ENCODE measurements at regions not wholly inside any gene's neighbourhood (a gene's known extent, or its start where the extent isn't known, plus 50 kb on each side); places are given as distances from the start of the nearest gene placed in this dataset.
A peak's percentile ranks its signal among the peaks of the same experiment; 100 is the strongest.

DNA sequence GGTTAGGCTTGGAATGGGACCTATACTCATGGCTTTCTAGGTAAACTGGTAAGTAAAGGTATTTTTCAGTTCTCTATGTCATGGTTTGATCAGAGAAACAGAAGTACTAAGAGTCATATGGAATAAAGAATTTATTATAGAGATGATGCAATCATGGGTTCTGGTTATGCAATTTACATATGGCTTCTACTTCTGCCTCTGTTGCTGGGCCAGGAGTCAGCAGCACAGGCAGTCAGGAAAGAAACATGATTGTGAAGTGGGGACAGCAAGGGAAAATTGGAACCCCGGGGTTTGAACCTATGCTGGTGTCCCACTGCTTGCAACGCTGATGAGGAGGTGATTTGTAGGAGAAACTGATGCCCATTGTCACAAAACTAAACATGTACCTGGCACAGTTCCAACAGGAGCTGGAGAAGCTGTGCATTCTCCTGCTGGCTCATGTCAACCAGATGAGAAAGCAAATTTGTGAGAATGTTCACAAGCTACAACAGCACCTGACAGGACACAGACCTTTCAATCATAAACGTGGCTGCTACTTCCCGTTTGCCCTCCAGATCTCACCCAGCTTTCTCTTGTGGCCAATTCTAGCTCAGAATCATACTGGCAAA, 887.1 kb downstream of the TFAP2A start:
- no peak for FAIRE-seq
- 2% methylated on average over 4 of the region's 4 CpGs for WGBS (ENCODE audit: low lambda C conversion rate)
- intact Hi-C loops (cut with micrococcal nuclease; ENCODE audit: unreplicated experiment) = no loop called here

DNA sequence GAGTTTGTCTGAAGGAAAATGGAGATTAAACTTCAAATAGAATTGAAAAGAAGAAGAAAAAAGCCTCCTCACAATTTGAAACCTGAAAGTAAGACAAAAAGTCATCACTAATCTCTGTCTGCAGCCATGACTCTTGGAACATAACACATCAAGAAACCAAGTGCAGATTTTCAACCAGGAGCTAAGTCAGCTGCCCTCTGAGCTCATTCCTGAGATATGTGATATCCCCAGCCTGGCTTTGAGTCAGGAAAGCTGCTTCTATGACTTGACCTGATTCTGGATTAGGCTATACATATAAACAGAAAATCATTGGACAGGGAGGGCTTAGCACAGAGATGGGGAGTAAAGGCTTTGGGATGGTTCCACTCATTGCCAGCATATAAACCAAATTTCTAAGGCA, 891.4 kb downstream of the TFAP2A start:
- BruUV-seq (replicated peaks) = no TSS peak
- no peak for FAIRE-seq
- H3K79me2 ChIP-seq (ENCODE audit: insufficient read depth, low read length) = no peaks in the 10 kb centered on the region
- no peaks in the 10 kb centered on the region for H3K36me3 ChIP-seq (replicated peaks in 1 of 2; ENCODE audit: control insufficient read depth in 1 of 2, insufficient read depth in 2 of 2, low read length in 2 of 2)
- peaks cover 11% of the 10 kb centered on the region; the same call in 1 of the 2 replicates for H3K9me3 ChIP-seq (ENCODE audit: low read length)
- DNase-seq (ENCODE audit: low spot score) = no peak
- H3K4me1 ChIP-seq (ENCODE audit: insufficient read depth, low read length) = no peaks in the 10 kb centered on the region
- no peak overlapping the region for H3K4me3 ChIP-seq (replicated peaks in 1 of 3; ENCODE audit: insufficient read depth in 1 of 3, low read depth in 2 of 3, low read length in 3 of 3)
- no peak overlapping the region for H2AFZ ChIP-seq (ENCODE audit: low read length)
- no peak overlapping the region for H3K9ac ChIP-seq (ENCODE audit: insufficient read depth, low read depth, low read length)
- no peak overlapping the region for H3K27ac ChIP-seq (ENCODE audit: extremely low read length, insufficient read depth, low read length)
- in situ Hi-C loops (cut with HindIII; ENCODE audit: extremely low pct_ligation_motif_present, low pct_unique_long_range_greater_than_20kb) = no loop called here
- POLR2A ChIA-PET = no interaction called here
- no peak for ATAC-seq
- CTCF ChIA-PET (ENCODE audit: low intra/inter-chr PET ratio, low total read pairs) = no interaction called here
- H4K20me1 ChIP-seq (ENCODE audit: insufficient read depth, low read length) = no peaks in the 10 kb centered on the region
- no peak overlapping the region for H3K4me2 ChIP-seq (ENCODE audit: low read depth, low read length)
- intact Hi-C loops (cut with micrococcal nuclease; ENCODE audit: unreplicated experiment) = no loop called here
- no peaks in the 10 kb centered on the region for H3K27me3 ChIP-seq (ENCODE audit: control insufficient read depth in 1 of 2, insufficient read depth in 2 of 2, low read length in 2 of 2)
- TF ChIP-seq, protein P1, sequence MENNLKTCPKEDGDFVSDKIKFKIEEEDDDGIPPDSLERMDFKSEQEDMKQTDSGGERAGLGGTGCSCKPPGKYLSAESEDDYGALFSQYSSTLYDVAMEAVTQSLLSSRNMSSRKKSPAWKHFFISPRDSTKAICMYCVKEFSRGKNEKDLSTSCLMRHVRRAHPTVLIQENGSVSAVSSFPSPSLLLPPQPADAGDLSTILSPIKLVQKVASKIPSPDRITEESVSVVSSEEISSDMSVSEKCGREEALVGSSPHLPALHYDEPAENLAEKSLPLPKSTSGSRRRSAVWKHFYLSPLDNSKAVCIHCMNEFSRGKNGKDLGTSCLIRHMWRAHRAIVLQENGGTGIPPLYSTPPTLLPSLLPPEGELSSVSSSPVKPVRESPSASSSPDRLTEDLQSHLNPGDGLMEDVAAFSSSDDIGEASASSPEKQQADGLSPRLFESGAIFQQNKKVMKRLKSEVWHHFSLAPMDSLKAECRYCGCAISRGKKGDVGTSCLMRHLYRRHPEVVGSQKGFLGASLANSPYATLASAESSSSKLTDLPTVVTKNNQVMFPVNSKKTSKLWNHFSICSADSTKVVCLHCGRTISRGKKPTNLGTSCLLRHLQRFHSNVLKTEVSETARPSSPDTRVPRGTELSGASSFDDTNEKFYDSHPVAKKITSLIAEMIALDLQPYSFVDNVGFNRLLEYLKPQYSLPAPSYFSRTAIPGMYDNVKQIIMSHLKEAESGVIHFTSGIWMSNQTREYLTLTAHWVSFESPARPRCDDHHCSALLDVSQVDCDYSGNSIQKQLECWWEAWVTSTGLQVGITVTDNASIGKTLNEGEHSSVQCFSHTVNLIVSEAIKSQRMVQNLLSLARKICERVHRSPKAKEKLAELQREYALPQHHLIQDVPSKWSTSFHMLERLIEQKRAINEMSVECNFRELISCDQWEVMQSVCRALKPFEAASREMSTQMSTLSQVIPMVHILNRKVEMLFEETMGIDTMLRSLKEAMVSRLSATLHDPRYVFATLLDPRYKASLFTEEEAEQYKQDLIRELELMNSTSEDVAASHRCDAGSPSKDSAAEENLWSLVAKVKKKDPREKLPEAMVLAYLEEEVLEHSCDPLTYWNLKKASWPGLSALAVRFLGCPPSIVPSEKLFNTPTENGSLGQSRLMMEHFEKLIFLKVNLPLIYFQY (CRISPR knock-in tag; IDR thresholded peaks at IDR 0.05; ENCODE audit: borderline replicate concordance) = no peak
- no peak for TF ChIP-seq TRIM24 (CRISPR knock-in tag; IDR thresholded peaks at IDR 0.05)
- no peak for TF ChIP-seq KDM4B (CRISPR knock-in tag; IDR thresholded peaks at IDR 0.05)
- TF ChIP-seq, protein P2, sequence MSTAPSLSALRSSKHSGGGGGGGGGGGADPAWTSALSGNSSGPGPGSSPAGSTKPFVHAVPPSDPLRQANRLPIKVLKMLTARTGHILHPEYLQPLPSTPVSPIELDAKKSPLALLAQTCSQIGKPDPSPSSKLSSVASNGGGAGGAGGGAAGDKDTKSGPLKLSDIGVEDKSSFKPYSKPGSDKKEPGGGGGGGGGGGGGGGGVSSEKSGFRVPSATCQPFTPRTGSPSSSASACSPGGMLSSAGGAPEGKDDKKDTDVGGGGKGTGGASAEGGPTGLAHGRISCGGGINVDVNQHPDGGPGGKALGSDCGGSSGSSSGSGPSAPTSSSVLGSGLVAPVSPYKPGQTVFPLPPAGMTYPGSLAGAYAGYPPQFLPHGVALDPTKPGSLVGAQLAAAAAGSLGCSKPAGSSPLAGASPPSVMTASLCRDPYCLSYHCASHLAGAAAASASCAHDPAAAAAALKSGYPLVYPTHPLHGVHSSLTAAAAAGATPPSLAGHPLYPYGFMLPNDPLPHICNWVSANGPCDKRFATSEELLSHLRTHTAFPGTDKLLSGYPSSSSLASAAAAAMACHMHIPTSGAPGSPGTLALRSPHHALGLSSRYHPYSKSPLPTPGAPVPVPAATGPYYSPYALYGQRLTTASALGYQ (CRISPR knock-in tag; IDR thresholded peaks at IDR 0.05) = no peak
- TF ChIP-seq MIXL1 (CRISPR knock-in tag; IDR thresholded peaks at IDR 0.05) = no peak
- TF ChIP-seq KLF9 (CRISPR knock-in tag; IDR thresholded peaks at IDR 0.05; ENCODE audit: low read depth) = no peak
- TF ChIP-seq, protein P3, sequence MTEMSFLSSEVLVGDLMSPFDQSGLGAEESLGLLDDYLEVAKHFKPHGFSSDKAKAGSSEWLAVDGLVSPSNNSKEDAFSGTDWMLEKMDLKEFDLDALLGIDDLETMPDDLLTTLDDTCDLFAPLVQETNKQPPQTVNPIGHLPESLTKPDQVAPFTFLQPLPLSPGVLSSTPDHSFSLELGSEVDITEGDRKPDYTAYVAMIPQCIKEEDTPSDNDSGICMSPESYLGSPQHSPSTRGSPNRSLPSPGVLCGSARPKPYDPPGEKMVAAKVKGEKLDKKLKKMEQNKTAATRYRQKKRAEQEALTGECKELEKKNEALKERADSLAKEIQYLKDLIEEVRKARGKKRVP (CRISPR knock-in tag; IDR thresholded peaks at IDR 0.05) = no peak

More for the DNA sequence above, 887.1 kb downstream of the TFAP2A start:
- H4K20me1 ChIP-seq (ENCODE audit: insufficient read depth, low read length) = no peaks in the 10 kb centered on the region
- no peaks in the 10 kb centered on the region for H3K4me1 ChIP-seq (ENCODE audit: insufficient read depth, low read length)
- no peak overlapping the region for H3K4me3 ChIP-seq (replicated peaks in 1 of 3; ENCODE audit: insufficient read depth in 1 of 3, low read depth in 2 of 3, low read length in 3 of 3)
- BruUV-seq (replicated peaks) = no TSS peak
- peaks cover 17% of the 10 kb centered on the region; the same call in 1 of the 2 replicates for H3K9me3 ChIP-seq (ENCODE audit: low read length)
- H2AFZ ChIP-seq (ENCODE audit: low read length) = no peak overlapping the region
- no peak overlapping the region for H3K4me2 ChIP-seq (ENCODE audit: low read depth, low read length)
- POLR2A ChIA-PET = no interaction called here
- no peak overlapping the region for H3K27ac ChIP-seq (ENCODE audit: extremely low read length, insufficient read depth, low read length)
- TF ChIP-seq ATF7 (IDR thresholded peaks at IDR 0.05) (peak; percentile 71), ATF7 (CRISPR knock-in tag; IDR thresholded peaks at IDR 0.05) (no peak), CEBPG (CRISPR knock-in tag; IDR thresholded peaks at IDR 0.05) (peak; percentile 43; the same call in 1 of the 2 replicates), MIER3 (CRISPR knock-in tag; IDR thresholded peaks at IDR 0.05; ENCODE audit: borderline replicate concordance) (no peak), CEBPB (IDR thresholded peaks at IDR 0.05; ENCODE audit: borderline replicate concordance, low read depth, low read length) (peak; percentile 83)
- TF ChIP-seq, protein P3 (CRISPR knock-in tag; IDR thresholded peaks at IDR 0.05) = peak in 1 of 2 experiments; percentile 55; a peak in 1 of 4 replicates
- H3K36me3 ChIP-seq (replicated peaks in 1 of 2; ENCODE audit: control insufficient read depth in 1 of 2, insufficient read depth in 2 of 2, low read length in 2 of 2) = no peaks in the 10 kb centered on the region
- no peak overlapping the region for H3K9ac ChIP-seq (ENCODE audit: insufficient read depth, low read depth, low read length)
- DNase-seq (ENCODE audit: low spot score) = no peak
- no peaks in the 10 kb centered on the region for H3K79me2 ChIP-seq (ENCODE audit: insufficient read depth, low read length)
- in situ Hi-C loops (cut with HindIII; ENCODE audit: extremely low pct_ligation_motif_present, low pct_unique_long_range_greater_than_20kb) = loop anchor here (25.0 kb wide), 1 partner anchor 910 kb away; no protein-coding TSS in a partner anchor
- H3K27me3 ChIP-seq (ENCODE audit: control insufficient read depth in 1 of 2, insufficient read depth in 2 of 2, low read length in 2 of 2) = no peaks in the 10 kb centered on the region
- CTCF ChIA-PET (ENCODE audit: low intra/inter-chr PET ratio, low total read pairs) = no interaction called here
- no peak for ATAC-seq

Data from HepG2 (cell line).